Putamen (tissue), 1 donor: ENCODE measurements at regions not wholly inside any gene's neighbourhood (a gene's known extent, or its start where the extent isn't known, plus 50 kb on each side); places are given as distances from the start of the nearest gene placed in this dataset.
"Not testable (repeated sequence)": the region's sequence is repeated elsewhere in the genome, so short reads cannot be mapped to it uniquely, and the experiment has no call there.

Experiments
- DNase-seq: peaks from one replicate; pipeline ENCODE4 v3.0.0-alpha.2; 2016; ENCODE audit warnings: low spot score

DNA sequence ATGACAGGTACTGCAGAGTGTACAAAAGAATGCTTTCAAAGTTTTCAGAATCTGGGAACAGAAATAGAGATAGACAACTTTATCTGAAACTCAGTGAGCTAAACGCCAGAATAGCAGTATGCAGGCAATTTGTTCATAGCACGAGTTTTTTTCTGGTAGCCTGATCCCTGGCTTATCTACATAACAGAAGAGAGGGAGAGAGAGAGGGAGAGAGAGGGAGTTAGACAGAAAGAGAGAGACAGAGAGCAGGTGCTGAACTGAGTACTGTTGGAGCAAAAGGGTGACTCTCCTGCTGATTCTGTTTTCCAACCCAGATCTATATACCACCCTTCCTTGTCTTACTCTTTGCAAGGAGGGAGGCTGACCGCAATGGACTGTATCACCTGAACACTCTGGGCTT lies 388.0 kb upstream of the CA10 start:
- no peak for DNase-seq

GRCh38 chr17:52537421-52537820 lies 378.9 kb upstream of the CA10 start:
- no peak for DNase-seq

- no peak for DNase-seq
Measured at GRCh38 chr17:52536489-52536888, 378.0 kb upstream of the CA10 start.

- no peak for DNase-seq
Measured at GRCh38 chr17:52532373-52532772, 373.9 kb upstream of the CA10 start.

DNA sequence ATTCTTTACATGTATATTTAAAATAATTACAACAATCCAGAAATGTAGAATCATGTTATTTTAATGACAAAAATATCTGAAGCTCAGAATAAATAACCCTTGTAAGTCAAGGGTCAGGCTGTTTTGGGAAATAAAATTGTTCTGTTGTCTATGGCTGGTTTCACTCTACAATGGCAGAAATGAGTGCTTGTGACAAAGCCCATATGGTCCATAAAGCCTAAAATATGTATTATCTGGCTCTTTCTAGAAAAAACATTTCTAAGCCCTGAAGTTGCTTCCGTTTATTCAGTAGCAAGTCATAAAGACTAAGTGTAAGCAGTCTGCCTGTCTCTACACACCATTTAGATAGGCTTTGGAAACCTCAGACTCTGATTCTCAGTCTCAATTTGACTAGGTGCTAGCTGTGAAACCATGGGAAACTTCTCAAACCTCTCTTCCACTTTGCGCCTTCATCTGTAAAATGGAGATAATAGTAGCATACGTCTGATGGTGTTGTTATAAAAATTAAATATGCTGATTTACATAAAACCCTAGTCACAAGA lies 365.7 kb upstream of the CA10 start:
- DNase-seq: no peak

DNA sequence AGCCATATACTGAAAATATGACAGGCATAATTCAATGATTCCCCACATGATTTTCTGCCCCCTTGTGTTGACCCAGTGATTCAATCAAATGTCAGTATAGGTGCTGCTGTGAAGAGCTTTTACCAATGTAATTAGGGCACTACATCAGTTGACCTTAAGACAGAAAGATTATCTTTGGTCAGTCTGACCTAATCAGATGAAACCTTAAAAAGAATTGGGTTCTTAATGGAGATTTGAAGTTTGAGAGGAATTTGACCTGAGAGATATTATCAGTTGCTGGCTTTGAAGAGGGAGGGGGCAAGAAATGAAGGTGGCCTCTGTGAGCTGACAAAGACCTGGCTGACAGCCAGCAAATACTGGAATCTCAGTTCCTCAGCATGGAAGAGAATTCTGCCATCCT lies 358.7 kb upstream of the CA10 start:
- no peak for DNase-seq

- DNase-seq: no peak
Measured at GRCh38 chr17:52515927-52516326, 357.4 kb upstream of the CA10 start.

DNA sequence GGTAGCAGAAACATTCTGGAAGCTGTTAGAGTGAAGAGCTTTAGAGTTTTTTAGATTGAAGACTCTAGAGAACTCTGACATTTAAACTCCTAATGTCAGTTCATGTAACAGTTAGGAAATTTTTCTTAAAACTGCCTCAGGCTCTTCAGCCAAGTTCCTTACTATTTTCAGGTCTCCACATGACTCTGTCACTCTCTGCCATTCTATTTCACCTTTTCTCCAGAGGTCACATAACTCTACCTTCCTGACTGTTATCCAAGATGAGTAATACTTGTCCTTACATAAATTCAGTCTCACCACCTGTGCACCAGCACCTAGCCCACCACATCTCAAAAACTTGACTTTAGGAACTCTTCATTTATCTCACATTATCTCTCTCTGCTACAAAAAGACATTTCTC lies 347.1 kb upstream of the CA10 start:
- DNase-seq: no peak

GRCh38 chr17:52504081-52504480 lies 345.6 kb upstream of the CA10 start:
- no peak for DNase-seq

- no peak for DNase-seq
Measured at GRCh38 chr17:52495646-52496045, 337.1 kb upstream of the CA10 start.

- DNase-seq: no peak
Measured at GRCh38 chr17:52482271-52482670, 323.8 kb upstream of the CA10 start.

- no peak for DNase-seq
Measured at GRCh38 chr17:52477824-52478699, 319.5 kb upstream of the CA10 start.

- DNase-seq: no peak
Measured at GRCh38 chr17:52476638-52477313, 318.3 kb upstream of the CA10 start.

- DNase-seq: no peak
Measured at GRCh38 chr17:52470553-52470952, 312.0 kb upstream of the CA10 start.

- DNase-seq: no peak
Measured at GRCh38 chr17:52465407-52465806, 306.9 kb upstream of the CA10 start.

DNA sequence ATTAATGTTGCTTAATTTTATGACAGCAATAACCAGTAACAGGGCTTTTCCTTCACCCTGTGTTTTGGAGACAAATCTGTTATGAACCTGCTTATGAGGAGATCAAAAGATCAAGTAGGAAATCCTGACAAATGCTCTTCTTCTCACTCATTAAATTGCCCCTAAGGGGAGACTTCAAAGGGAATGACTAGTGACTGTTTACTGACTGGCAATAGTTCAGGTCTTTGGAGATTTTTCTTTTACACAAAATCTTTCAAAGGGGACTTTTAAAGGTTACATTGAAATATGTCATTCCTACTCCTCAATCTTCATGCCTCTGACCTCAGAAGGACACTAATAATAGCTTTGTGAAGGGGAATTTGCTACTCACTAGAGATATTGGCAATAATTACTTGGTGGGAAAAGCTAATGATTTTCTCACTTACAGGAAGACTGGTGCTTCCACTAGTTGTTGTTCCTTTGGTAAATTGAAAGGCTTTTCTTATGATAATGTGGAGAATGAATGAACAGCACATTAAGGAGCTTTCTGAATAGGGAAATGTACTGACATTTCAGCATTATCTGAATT lies 292.9 kb upstream of the CA10 start:
- DNase-seq: no peak

DNA sequence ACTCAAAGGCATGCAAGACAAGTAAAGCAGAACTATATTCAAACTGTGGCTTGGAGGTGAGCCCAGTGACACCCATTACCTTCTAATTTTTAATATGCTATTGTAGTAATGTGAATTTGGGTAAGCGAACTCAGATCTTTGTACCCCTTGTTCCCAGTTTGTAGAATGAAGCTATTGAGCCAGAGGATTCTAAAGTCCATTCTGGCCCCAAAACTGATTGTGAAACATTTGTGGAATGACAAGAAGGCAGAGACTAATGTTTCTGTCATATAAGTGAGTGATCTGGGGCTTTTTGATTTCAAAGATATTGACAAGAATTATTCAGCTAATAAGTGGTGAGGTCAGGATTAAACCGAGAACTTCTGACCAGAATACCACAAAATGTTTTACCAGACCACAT lies 283.8 kb upstream of the CA10 start:
- no peak for DNase-seq

DNA sequence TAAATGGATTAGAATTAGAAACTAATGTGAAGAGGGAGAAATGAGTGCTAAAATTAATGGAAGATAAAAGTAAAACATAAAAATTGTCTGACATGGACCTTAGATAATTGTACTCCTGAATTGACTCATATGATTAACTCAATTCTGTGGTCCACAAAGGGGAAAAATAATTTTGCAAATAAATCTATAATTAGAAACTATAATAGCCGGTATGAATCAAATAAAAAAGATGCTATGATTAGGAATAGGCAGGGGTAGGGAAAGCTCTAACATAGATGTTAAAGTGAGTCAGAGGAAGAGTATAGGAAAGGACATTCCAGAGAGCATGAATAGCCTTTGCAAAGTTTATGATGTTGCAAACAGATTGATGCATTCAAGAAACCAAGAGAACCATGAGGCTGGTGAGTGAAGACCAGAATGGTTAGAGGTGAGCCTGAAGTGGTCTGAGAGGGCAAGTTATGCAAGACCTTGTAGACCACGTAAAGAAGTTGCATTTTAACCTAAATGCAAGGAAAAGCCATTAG lies 262.1 kb upstream of the CA10 start:
- no peak for DNase-seq

- DNase-seq: peak; percentile 4
Measured at GRCh38 chr17:52419229-52419641, 260.7 kb upstream of the CA10 start.

GRCh38 chr17:52410781-52411180 lies 252.3 kb upstream of the CA10 start:
- DNase-seq: no peak

DNA sequence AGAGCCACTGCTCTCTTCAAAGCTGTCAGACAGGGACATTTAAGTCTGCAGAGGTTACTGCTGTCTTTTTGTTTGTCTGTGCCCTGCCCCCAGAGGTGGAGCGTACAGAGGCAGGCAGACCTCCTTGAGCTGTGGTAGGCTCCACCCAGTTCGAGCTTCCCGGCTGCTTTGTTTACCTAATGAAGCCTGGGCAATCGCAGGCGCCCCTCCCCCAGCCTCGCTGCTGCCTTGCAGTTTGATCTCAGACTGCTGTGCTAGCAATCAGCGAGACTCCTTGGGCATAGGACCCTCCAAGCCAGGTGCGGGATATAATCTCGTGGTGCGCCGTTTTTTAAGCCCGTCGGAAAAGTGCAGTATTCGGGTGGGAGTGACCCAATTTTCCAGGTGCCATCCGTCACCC lies 250.7 kb upstream of the CA10 start:
- not testable (repeated sequence) for DNase-seq

GRCh38 chr17:52395308-52395707 lies 236.8 kb upstream of the CA10 start:
- no peak for DNase-seq

DNA sequence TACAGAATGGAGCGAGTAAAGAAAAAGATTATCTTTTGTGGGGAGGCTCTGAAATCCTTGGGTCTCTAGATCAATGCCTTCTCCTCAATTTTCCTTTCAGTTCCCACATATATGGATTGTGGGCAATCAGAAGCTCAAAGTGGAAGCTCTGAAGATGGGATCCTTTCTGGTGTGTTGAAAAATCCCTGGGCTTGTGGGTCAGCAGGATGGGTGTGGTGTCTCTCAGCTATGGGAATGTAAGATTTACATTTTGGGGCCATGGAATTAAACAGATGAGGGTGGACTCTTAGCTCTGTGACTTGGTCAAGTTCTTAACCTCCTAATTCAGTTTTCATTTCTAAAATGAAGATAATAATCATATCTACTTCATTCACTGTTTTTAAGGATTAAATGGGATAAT lies 231.9 kb upstream of the CA10 start:
- no peak for DNase-seq
